NCI-H748 (cell line): ENCODE measurements at regions not wholly inside any gene's neighbourhood (a gene's known extent, or its start where the extent isn't known, plus 50 kb on each side); places are given as distances from the start of the nearest gene placed in this dataset.

Experiments
- DNase-seq: peaks from one replicate; lab custom pipeline; 2025; ENCODE audit not compliant: unreplicated experiment; lab: John Stamatoyannopoulos, UW

- DNase-seq: no peak
Measured at GRCh38 chr12:94059394-94060368, 88.7 kb upstream of the PLXNC1 start.

GRCh38 chr12:94062194-94062593 is 86.2 kb upstream of the PLXNC1 start:
- DNase-seq: no peak

- no peak for DNase-seq
Measured at GRCh38 chr12:94062796-94063635, 85.4 kb upstream of the PLXNC1 start.

GRCh38 chr12:94070520-94070919 is 77.9 kb upstream of the PLXNC1 start:
- no peak for DNase-seq

- no peak for DNase-seq
Measured at GRCh38 chr12:94071258-94071657, 77.1 kb upstream of the PLXNC1 start.

GRCh38 chr12:94073441-94074051 is 74.8 kb upstream of the PLXNC1 start:
- no peak for DNase-seq

- DNase-seq: no peak
Measured at GRCh38 chr12:94074216-94074979, 74.0 kb upstream of the PLXNC1 start.

GRCh38 chr12:94074980-94075629 is 73.3 kb upstream of the PLXNC1 start:
- DNase-seq: peak; percentile 54

- DNase-seq: no peak
Measured at GRCh38 chr12:94077209-94077608, 71.2 kb upstream of the PLXNC1 start.

- DNase-seq: no peak
Measured at GRCh38 chr12:94078138-94078723, 70.1 kb upstream of the PLXNC1 start.

GRCh38 chr12:94078736-94079509 is 69.5 kb upstream of the PLXNC1 start:
- no peak for DNase-seq

- DNase-seq: no peak
Measured at GRCh38 chr12:94079566-94080340, 68.6 kb upstream of the PLXNC1 start.

- DNase-seq: peak; percentile 20
Measured at GRCh38 chr12:94080341-94081009, 67.9 kb upstream of the PLXNC1 start.

GRCh38 chr12:94082690-94083089 is 65.7 kb upstream of the PLXNC1 start:
- no peak for DNase-seq

- DNase-seq: no peak
Measured at GRCh38 chr12:94089891-94090290, 58.5 kb upstream of the PLXNC1 start.

- no peak for DNase-seq
Measured at GRCh38 chr12:94091624-94092023, 56.8 kb upstream of the PLXNC1 start.

- no peak for DNase-seq
Measured at GRCh38 chr12:94092516-94093241, 55.7 kb upstream of the PLXNC1 start.
